GM18873 (cell line): ENCODE measurements at regions not wholly inside any gene's neighbourhood (a gene's known extent, or its start where the extent isn't known, plus 50 kb on each side); places are given as distances from the start of the nearest gene placed in this dataset.
"Not testable (repeated sequence)": the region's sequence is repeated elsewhere in the genome, so short reads cannot be mapped to it uniquely, and the experiment has no call there.

ENCODE experiments used
- ATAC-seq: cut with Tn5 transposase; IDR thresholded peaks from one replicate; pipeline ENCODE4 v1.9.1; 2021; ENCODE audit warnings: mild to moderate bottlenecking, moderate library complexity, moderate number of reproducible peaks; ENCODE audit not compliant: unreplicated experiment, low FRiP score

GRCh38 chr16:86072328-86073102 lies 173.6 kb downstream of the IRF8 start:
- ATAC-seq: no peak

GRCh38 chr16:86073103-86073625 lies 174.2 kb downstream of the IRF8 start:
- ATAC-seq: no peak

- no peak for ATAC-seq
Observed at GRCh38 chr16:86073763-86074493, 175.0 kb downstream of the IRF8 start.

- ATAC-seq: no peak
Observed at GRCh38 chr16:86074651-86075487, 175.9 kb downstream of the IRF8 start.

GRCh38 chr16:86075488-86075785 lies 176.5 kb downstream of the IRF8 start:
- ATAC-seq: no peak

- no peak for ATAC-seq
Observed at GRCh38 chr16:86075839-86076440, 177.0 kb downstream of the IRF8 start.

GRCh38 chr16:86076606-86077005 lies 177.6 kb downstream of the IRF8 start:
- no peak for ATAC-seq

GRCh38 chr16:86077243-86077940 lies 178.4 kb downstream of the IRF8 start:
- ATAC-seq: no peak

GRCh38 chr16:86078121-86078600 lies 179.2 kb downstream of the IRF8 start:
- no peak for ATAC-seq

GRCh38 chr16:86078711-86079110 lies 179.7 kb downstream of the IRF8 start:
- ATAC-seq: not testable (repeated sequence)

GRCh38 chr16:86079255-86079885 lies 180.4 kb downstream of the IRF8 start:
- no peak for ATAC-seq

- no peak for ATAC-seq
Observed at GRCh38 chr16:86080131-86080875, 181.3 kb downstream of the IRF8 start.

- ATAC-seq: no peak
Observed at GRCh38 chr16:86080982-86081381, 182.0 kb downstream of the IRF8 start.

- no peak for ATAC-seq
Observed at GRCh38 chr16:86082418-86083030, 183.6 kb downstream of the IRF8 start.

GRCh38 chr16:86083382-86084002 lies 184.5 kb downstream of the IRF8 start:
- no peak for ATAC-seq

- no peak for ATAC-seq
Observed at GRCh38 chr16:86085161-86085611, 186.2 kb downstream of the IRF8 start.

- no peak for ATAC-seq
Observed at GRCh38 chr16:86085795-86086194, 186.8 kb downstream of the IRF8 start.

- ATAC-seq: no peak
Observed at GRCh38 chr16:86086471-86086870, 187.5 kb downstream of the IRF8 start.
